ENCODE measurements at regions not wholly inside any gene's neighbourhood (a gene's known extent, or its start where the extent isn't known, plus 50 kb on each side); places are given as distances from the start of the nearest gene placed in this dataset.

- no peak overlapping the region for H3K4me3 ChIP-seq (replicated peaks; ENCODE audit: low read depth, low read length)
- no peak for TF ChIP-seq CTCF (IDR thresholded peaks at IDR 0.05; ENCODE audit: low read length, missing control alignments)
- no peak for DNase-seq (ENCODE audit: low read depth)
Measured at GRCh38 chr4:156620786-156621185, 350.8 kb downstream of the PDGFC start.

GRCh38 chr4:156619154-156619934 lies 352.3 kb downstream of the PDGFC start:
- no peak overlapping the region for H3K4me3 ChIP-seq (replicated peaks; ENCODE audit: low read depth, low read length)
- TF ChIP-seq CTCF (IDR thresholded peaks at IDR 0.05; ENCODE audit: low read length, missing control alignments): no peak
- DNase-seq (ENCODE audit: low read depth): no peak

- DNase-seq (ENCODE audit: low read depth): peak; percentile 94
- TF ChIP-seq CTCF (IDR thresholded peaks at IDR 0.05; ENCODE audit: low read length, missing control alignments): no peak
- H3K4me3 ChIP-seq (replicated peaks; ENCODE audit: low read depth, low read length): no peak overlapping the region
Measured at GRCh38 chr4:156615066-156615531, 356.5 kb downstream of the PDGFC start.

- H3K4me3 ChIP-seq (replicated peaks; ENCODE audit: low read depth, low read length): no peak overlapping the region
- TF ChIP-seq CTCF (IDR thresholded peaks at IDR 0.05; ENCODE audit: low read length, missing control alignments): no peak
- no peak for DNase-seq (ENCODE audit: low read depth)
Measured at GRCh38 chr4:156614536-156614935, 357.1 kb downstream of the PDGFC start.

GRCh38 chr4:156609421-156609820 lies 362.2 kb downstream of the PDGFC start:
- H3K4me3 ChIP-seq (replicated peaks; ENCODE audit: low read depth, low read length): no peak overlapping the region
- TF ChIP-seq CTCF (IDR thresholded peaks at IDR 0.05; ENCODE audit: low read length, missing control alignments): no peak
- DNase-seq (ENCODE audit: low read depth): no peak

GRCh38 chr4:156608651-156609050 lies 362.9 kb downstream of the PDGFC start:
- no peak overlapping the region for H3K4me3 ChIP-seq (replicated peaks; ENCODE audit: low read depth, low read length)
- no peak for TF ChIP-seq CTCF (IDR thresholded peaks at IDR 0.05; ENCODE audit: low read length, missing control alignments)
- no peak for DNase-seq (ENCODE audit: low read depth)

- no peak for TF ChIP-seq CTCF (IDR thresholded peaks at IDR 0.05; ENCODE audit: low read length, missing control alignments)
- H3K4me3 ChIP-seq (replicated peaks; ENCODE audit: low read depth, low read length): no peak overlapping the region
- no peak for DNase-seq (ENCODE audit: low read depth)
Measured at GRCh38 chr4:156607478-156607857, 364.1 kb downstream of the PDGFC start.

Data from fibroblast of pulmonary artery (primary cell).